C1 segment of cervical spinal cord (tissue), 14 donors: ENCODE measurements at regions not wholly inside any gene's neighbourhood (a gene's known extent, or its start where the extent isn't known, plus 50 kb on each side); places are given as distances from the start of the nearest gene placed in this dataset.
"Not testable (repeated sequence)": the region's sequence is repeated elsewhere in the genome, so short reads cannot be mapped to it uniquely, and the experiment has no call there.

Experiments
- DNase-seq, 14 donors: peaks; one replicate each; lab custom pipeline; 2025; lab: John Stamatoyannopoulos, UW

DNA sequence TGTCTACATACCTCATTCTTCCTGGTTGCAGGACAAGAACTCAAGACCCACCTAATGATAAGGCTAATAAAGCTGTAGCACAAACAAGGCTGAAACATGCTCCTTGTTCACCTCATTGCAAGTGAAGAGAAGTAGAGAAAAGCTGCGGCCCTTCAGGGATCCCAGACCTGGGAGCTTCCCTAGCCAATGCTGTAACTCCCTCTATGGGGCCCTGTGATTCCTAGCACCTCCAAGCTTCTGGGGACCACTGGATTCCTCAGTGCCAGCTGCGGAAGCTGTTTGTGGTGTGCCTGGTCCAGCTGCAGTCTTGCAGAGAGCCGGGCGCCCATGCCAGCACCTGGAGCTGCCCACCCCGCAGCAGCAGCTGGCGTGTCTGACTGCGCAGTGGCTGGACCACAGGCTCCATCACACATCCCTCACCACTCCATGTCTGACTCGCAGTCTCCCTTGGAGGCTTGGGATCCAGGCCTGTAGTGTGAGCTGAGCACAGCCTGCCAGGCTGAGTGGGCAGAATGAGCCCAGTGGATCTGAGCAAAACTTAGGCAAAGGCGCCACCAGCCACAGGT lies 737.2 kb upstream of the GJE1 start:
- DNase-seq, result no peak

DNA sequence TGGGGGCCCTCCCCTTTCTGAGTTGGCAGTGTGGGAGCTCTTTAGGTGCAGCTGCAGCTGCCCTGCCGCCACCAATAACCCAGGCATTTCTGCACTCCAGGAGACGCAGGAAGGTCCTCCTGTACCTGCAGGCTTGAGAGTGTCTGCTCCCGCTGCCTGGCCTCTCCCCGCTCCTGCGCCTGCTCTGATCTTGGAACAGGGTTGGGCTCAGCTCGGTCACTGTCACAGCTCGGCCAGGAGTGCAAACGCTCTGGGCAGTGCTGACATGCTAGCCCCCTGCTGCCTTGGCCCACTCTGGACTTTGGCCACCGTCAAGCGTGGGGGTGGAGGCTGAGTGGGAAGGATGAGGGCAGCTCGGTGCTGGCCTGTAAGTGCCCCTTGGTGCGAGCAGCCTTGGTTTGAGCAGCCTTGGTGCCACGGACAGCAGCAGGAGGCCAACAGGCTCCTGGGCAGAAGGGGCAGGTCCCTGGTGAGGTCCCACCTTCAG lies 738.1 kb upstream of the GJE1 start:
- DNase-seq, result no peak

DNA sequence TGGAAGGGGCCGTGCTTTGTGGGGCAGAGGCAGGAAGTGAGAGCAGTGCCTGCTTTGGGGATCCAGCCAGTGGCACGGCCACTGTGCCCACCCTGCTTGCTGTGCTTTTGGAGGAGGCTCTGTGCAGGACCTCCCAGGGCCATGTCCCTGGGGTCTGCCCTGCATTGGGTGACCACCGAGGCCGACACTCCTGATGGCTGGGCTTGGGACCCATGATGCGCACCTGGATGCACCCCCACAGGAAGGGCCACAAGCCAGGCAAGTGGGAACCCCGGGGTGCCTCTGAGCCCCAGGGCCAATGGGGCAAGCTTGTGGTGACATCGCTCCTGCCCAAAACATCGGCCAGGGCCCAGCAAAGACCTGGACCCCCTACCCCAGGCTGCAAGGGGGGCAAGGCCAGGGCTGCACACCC lies 738.6 kb upstream of the GJE1 start:
- DNase-seq, result no peak

DNA sequence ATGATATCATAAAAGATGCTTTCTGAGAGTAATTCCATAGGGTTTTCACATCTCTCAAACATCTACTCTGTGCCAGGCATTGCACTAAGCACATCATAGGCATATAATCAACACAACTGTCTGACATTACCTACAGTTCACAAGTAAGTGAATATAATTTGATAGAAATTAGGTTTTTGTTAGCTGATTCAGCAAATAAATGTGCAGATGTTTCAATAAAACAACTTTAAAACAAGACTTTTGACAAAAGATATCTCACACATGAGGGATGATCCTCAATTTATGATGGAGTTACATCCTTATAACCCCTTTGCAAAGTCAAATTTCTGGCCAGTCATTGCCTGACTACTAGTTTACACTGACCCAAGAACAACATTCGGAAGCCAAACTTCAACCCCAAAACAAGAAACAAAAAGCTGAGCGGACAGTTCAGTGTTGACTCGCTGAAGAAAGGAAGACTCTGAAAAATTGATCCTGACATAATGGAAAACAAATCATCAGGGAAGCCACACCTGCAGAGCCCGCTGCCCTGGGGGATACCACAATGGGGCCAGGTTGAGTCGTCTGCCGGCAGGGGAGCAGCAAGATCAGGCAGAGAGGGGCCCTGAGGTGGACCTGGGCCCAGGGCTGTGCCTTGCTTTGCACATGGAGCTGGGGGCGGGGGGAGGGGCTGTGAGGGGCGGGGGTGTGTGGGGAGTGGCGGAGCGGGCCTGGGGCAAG lies 739.2 kb upstream of the GJE1 start:
- DNase-seq, result no peak

DNA sequence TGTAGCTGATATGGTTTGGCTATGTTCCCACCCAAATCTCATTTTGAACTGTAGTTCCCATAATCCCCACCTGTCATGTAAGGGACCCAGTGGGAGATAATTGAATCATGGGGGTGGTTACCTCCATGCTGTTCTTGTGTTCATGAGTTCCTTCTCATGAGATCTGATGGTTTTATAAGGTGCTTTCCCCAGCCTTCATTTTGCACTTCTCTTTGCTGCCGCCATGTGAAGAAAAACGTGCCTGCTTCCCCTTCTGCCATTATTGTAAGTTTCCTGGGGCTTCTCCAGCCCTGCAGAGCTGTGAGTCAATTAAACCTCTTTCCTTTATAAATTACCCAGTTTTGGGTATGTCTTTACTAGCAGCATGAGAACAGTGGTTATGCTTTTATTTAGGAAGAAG lies 741.6 kb upstream of the GJE1 start:
- DNase-seq, result not testable (repeated sequence)

DNA sequence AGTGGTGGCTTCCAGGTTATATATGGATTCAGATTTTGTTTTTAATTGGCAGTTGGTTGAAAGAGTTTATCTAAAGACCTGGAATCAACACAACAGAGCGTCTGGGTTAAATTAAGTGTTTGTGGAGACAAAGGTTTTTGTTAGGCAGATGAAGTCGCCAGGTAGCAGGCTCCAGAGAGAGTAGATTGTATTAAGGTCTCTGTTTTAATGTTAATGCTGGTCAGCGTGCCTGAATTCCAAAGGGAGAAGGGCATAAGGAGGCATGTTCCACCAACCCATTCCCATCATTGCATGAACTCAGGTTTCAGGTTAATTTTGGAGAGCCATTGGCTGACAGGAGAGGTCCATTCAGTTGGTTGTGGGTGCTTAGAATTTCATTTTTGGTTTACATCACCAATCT lies 744.1 kb upstream of the GJE1 start:
- no peak for DNase-seq

DNA sequence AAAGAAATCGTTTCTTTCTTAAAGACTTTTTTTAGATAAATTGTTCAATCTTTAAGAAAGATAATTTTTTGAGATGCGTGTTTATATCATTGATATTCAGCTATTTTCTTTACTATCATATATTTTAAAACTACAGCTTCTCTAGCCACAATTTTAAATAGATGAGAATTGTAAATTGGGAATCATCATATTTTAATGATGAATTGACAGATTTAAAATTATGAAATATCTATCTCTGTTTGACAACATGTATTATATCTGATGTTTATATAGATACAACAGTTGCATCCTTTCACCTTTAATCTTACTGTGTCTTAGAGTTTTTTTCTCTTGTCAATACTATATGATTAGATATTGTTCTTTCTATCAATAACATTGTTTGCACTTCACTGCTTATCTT lies 762.3 kb upstream of the GJE1 start:
- no peak for DNase-seq

DNA sequence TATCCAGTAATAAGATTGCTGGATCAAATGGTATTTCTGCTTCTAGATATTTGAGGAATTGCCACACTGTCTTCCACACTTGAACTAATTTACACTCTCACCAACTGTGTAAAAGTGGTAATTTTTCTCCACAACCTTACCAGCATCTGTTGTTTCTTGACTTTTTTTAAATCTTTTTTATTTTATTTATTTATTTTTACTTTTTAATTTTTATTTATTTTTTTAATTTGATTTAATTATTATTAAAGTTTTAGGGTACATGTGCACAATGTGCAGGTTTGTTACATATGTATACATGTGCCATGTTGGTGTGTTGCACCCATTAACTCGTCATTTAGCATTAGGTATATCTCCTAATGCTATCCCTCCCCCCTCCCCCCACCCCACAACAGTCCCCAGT lies 765.9 kb upstream of the GJE1 start:
- DNase-seq, result not testable (repeated sequence)

DNA sequence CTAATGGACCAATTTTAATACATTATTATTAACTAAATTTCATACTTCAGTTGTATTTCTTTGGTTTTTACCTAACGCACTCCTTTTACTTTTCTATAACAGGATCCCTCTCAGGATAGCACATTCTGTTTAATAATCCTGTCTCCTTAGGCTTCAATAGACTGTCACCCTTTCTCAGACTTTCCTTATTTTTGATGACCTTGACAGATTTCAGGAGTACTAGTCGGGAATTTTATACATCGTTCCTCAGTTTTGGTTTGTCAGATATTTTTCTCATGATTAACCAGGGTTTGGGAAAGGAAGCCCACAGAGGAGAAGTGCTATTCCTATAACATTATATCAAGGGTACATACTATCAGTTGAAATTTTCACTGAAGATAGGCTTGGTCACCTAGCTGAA lies 768.0 kb upstream of the GJE1 start:
- no peak for DNase-seq

DNA sequence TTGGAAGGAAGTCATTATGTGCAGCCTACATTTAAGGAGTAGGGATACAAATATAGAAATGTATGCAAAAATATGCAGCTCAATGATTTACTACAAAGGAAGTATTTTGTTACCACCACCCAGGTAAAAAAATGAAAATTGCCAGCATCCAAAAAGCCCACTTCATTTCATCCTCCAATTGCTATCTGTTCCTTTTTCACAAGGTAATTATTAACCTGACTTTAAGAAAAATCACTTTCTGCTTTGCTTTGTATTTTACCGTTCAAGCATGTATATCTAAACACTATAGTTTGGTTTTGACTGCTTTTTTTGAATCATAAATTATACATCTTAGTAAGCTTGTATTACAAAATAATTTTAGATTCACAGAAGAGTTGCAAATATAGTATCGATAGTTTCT lies 768.5 kb upstream of the GJE1 start:
- DNase-seq, result no peak

DNA sequence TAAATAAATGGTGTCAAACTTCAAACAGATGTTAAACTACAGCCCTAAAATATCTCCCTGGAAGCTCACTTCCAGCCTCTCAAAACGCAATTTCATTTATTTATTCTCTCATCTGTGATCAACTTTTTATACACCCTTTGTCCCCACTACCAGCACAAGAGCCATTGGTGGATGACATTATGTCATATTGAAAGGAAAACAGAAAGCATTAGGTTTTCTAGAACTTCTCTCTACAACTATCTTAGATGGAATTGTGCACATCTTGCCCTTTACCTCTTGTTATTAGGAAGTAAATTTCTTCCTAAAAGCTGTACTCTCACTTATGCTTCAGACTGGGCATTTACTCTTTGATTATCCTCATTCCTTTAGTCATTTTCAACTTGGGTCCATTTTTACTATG lies 771.2 kb upstream of the GJE1 start:
- no peak for DNase-seq

DNA sequence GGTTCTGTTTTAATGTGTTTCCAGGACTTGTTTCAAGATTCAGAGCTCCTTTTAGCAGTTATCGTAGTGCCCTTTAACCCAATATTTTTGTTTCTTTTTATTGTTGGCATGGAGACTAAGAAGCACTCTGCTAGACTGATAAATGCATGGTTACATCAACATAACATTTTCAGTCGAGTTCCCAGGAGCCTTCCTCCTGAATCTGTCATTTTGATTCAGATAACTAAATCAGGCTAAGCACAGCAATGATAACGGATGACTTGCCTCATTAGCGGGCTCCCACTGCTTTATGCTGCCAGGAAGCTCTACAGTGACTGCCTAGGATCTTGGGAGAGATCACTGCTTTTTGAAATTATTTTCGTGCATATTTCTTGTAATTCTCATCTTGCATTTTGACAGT lies 772.8 kb upstream of the GJE1 start:
- DNase-seq, result no peak

DNA sequence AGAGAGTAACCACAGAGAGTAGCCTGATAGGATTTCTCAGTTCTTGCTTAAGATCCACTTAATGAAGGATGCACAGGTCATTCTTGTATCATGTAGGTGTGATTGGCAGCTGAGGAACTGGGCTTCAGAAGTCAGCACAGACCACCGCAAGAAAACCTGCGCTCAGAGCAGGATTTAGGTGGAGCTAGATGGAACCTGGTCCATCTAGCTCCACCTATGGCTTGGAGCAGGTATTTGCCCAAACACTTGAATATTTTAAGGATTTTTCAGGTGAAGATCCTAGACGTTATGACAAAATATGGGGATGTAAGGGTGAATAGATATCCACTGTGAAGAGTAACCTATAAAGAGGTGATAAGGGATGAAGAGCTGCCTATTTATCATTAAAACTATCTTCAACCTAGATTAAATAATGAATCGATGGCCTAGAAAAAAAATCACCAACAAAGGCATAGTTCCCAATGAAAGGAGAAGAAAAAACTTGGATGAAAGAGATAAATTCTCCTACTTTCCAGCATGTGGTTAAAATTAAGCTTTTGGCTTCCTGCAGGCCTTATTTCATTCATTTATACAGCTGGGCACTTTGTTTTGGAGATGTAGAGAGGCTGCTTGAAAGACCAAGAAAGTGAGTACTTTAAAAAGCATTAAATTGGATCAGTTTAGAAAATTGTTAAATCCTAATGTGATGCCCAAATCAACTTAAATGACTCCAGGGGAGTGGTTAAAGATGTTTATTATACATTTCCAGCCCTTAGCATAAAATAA lies 778.4 kb upstream of the GJE1 start:
- no peak for DNase-seq

DNA sequence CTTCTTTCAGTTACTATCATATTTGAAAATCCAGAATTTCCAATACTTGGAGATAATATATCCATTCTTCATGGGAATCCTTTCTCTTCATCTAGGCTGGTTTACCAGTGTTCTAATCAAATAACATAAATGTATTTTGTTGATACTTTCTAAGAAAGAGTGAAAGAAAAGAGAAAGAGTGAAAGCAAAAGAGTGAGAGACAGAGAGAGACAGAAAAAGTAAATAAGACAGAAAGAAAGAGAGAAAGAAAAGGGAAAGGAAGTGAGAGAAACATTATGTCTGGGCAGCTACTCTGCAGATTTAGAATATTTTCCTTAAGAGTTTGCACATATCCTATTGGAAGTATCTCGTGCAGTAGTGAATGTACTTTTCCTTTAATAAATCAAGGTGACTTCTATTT lies 781.0 kb upstream of the GJE1 start:
- no peak for DNase-seq

DNA sequence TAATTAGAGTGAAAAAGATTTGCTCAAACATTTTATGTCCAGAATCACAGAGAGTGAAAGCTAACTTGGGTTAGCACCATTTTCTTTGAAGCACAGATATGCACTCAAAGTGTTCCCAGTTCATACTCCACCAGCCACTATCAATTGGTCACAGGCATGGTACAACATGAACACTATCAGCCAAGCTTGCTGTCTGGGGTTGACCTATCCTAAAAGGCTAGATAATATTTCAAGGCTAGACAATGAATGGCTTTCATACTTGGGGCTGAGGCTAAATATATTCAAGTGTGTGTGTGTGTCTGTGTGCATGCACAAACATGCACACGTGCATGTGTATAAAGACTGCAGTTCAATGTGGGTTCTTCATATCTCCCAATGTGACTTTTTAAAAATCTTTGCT lies 783.0 kb upstream of the GJE1 start:
- no peak for DNase-seq

DNA sequence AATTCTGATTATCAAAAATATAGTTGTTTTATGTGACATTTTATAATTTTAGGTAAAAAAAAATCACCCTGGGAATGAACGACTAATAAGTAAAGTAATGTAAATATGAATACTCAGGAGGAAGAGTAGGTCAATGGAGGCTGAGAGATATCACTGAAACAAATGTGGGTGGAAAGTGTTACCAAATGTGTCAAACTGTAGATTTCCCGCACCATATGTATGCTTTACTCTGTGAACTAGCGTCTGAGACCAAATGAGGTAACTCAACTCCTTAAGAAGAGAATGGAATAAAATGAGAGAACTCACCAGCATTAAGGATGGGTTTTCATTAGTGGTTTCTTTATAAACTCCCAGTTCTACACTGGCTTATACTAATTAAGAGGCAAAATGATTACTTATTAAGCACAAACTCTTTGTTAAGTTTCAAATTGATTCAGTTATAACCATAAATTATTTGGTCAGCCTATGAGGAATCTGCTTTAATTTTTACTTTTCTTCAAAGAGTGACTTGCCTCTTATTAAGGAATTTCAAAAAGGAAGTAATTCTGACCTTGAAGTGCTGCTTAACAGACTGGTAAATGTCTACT lies 784.7 kb upstream of the GJE1 start:
- no peak for DNase-seq

DNA sequence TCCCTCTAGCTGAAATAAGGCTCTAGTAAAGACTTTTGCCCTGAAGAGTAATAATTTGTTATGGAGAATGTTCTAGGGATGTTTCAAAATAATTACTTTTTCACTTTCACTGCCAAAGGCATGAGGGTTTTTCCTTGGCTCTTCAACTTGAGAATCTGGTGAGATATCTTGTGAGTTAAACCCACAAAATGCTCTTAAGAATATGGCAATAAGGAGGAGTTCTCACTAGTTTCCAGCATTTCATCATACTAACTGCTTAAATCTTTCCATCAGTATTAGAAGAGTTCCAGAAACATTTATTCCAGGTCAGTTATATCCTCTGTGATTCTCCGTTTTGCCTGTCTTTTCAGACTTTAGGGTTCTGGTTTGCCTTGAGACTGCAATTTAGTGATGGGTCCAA lies 785.6 kb upstream of the GJE1 start:
- DNase-seq, result no peak

DNA sequence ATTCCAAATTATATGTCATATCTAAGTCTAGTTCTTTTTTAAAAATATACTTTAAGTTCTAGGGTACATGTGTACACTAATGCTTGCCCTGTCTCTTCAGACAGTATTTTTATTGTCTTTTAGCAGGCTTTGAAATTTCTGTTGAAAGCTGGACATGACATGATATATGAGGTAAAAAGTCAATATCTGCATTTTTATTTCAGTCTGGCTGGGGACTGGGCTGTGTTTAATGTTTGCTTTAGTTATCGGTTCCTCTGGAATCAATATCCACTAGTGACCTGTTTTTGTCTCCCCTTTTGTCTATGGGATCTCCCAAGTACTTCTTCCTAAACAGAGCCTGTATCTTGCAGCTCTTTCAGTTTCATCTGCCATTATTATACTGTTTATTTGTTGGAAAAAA lies 786.2 kb upstream of the GJE1 start:
- DNase-seq, result no peak

DNA sequence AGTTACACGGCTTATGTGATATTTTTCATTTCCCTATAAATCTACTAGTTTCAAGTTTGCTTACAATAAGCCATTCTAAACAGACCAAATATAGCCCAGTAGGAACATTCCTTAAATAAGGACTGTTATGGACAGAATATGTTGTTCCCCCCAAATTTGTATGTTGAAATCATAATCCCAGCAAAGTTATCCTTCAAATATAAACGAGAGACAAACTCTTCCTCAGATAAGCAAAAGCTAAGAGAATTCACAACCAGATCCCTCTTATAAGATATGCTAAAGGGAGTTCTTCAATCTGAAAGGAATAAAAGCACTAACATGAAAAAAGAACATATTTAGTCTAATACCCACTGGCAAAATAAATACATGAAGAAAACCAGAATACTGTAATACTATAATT lies 795.5 kb upstream of the GJE1 start:
- DNase-seq, result no peak

DNA sequence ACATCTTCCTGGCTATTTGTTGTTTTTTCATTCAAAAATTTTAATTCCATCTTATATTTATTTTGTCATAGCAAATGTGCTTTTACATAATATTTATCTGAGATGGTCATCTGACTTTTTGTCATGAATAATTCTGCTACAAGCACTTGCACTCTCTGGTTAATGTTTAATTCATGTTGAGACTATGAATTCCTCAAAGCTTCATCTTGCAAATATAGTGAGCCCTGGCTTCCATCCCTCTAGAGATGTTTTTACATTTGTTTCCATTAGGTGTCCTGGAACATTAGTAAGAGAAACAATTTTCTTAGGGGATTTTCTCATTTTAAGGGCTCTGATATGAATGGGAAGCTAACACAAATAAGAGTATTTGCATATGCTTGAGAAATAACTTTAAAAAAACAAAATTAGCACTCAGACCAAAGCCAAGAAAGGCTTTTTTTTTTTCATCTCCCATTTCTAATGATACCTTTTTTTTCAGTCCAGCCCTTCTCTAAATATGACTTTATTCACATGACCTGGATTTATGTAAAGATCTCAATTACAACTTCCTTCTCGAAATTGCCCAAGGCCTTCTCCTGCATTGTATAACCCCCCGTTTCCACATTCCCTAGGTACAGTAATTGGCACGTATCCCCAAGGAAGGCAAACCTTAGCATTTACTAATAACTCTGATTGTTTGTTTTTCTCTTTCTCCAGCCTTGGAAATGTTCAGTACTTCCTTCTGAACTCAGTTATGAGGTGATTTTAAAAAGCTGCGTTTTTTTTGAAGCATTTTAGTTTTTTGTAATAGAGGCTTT lies 797.0 kb upstream of the GJE1 start:
- DNase-seq, result no peak

DNA sequence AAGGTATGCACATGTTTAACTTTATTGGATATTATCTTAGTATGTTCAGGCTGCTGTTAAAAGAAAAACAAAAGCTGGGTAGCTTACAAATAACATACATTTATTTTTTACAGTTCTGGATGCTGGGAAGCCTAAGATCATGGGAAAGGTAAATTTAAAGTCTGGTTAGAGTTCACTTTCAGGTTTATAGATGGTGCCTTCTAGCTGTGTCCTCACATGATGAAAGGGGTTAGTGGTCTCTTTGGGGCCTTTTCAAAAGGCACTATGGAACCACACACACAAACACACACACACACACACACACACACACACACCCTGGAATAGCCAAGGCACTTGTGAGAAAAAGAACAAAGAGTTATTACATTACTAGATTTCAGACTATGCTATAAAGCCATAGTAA lies 805.8 kb upstream of the GJE1 start:
- DNase-seq, result no peak

DNA sequence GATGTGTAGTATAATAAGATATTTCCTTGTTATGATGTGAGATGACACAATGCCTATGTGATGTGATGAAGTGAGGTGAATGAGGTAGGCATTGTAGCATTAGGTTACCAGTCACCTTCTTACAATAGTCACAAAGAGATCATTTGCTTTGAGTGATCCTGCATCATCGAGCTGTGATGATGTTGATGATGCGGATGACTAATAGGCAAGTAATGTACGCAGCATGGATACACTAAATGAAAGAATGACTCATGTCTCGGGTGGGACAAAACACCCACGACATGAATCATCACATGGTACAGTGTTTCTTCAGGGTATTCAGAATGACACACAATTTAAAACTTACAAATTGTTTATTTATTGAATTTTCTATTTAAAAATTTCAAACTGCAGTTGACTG lies 806.3 kb upstream of the GJE1 start:
- no peak for DNase-seq
